Neural cell (in vitro differentiated cells): ENCODE measurements at regions not wholly inside any gene's neighbourhood (a gene's known extent, or its start where the extent isn't known, plus 50 kb on each side); places are given as distances from the start of the nearest gene placed in this dataset.

Experiments used
- H2AFZ ChIP-seq: fragments of 200-600, 300-800 bp; sonication (generic), shearing (Covaris generic); 2 replicates; pipeline ENCODE4 v1.6.0; 2014; ENCODE audit warnings: low read depth, mild to moderate bottlenecking, antibody characterized with exemption, low read length, moderate library complexity
- H3F3A ChIP-seq: fragments of 200-600 bp; shearing (Covaris generic); 2 replicates; pipeline ENCODE4 v1.6.1; 2016; ENCODE audit warnings: mild to moderate bottlenecking, moderate library complexity, mixed read lengths, antibody characterized with exemption, low read length; ENCODE audit not compliant: insufficient read depth, poor library complexity, severe bottlenecking
- H3K27ac ChIP-seq: fragments of 200-600, 300-800 bp; sonication (generic), shearing (Covaris generic); 2 replicates; pipeline ENCODE4 v1.5.1; 2014; ENCODE audit warnings: mild to moderate bottlenecking, low read length, moderate library complexity
- H3K27me3 ChIP-seq: fragments of 300-800, 200-600 bp; sonication (generic), shearing (Covaris generic); 2 replicates; pipeline ENCODE4 v1.6.0; 2014; ENCODE audit warnings: mild to moderate bottlenecking, low read depth, low read length, moderate library complexity; ENCODE audit not compliant: insufficient read depth
- H3K36me3 ChIP-seq: fragments of 300-800, 200-600 bp; sonication (generic), shearing (Covaris generic); 2 replicates; pipeline ENCODE4 v1.5.1; 2014; ENCODE audit warnings: mild to moderate bottlenecking, antibody characterized with exemption, low read length, moderate library complexity; ENCODE audit not compliant: insufficient read depth
- H3K4me2 ChIP-seq: fragments of 300-800, 200-600 bp; sonication (generic), shearing (Covaris generic); 2 replicates; pipeline ENCODE4 v1.6.0; 2014; ENCODE audit warnings: mild to moderate bottlenecking, low read length
- H3K4me3 ChIP-seq: fragments of 300-800, 200-600 bp; sonication (generic), shearing (Covaris generic); 2 replicates; pipeline ENCODE4 v1.5.1; 2014; ENCODE audit warnings: mild to moderate bottlenecking, low read length, moderate library complexity
- H3K79me2 ChIP-seq: fragments of 200-600 bp; shearing (Covaris generic); replicated peaks from 2 replicates; pipeline ENCODE4 v1.6.0; 2014; ENCODE audit warnings: mild to moderate bottlenecking, low read length, moderate library complexity; ENCODE audit not compliant: insufficient read depth
- H3K9ac ChIP-seq: fragments of 300-800, 200-600 bp; sonication (generic), shearing (Covaris generic); 2 replicates; pipeline ENCODE4 v1.6.1; 2016; ENCODE audit warnings: mild to moderate bottlenecking, low read length, mixed read lengths
- H3K9me2 ChIP-seq: fragments of 200-600 bp; shearing (Covaris generic); 2 replicates; pipeline ENCODE4 v1.6.1; 2016; ENCODE audit warnings: mild to moderate bottlenecking, low read length, mixed read lengths; ENCODE audit not compliant: insufficient read depth
- H3K9me3 ChIP-seq: fragments of 200-600, 300-800 bp; sonication (generic), shearing (Covaris generic); 2 replicates; pipeline ENCODE4 v1.6.1; 2016; ENCODE audit warnings: mild to moderate bottlenecking, mixed run types, low read length, moderate library complexity, mixed read lengths
- H4K20me1 ChIP-seq: fragments of 200-600 bp; shearing (Covaris generic); 2 replicates; pipeline ENCODE4 v1.6.1; 2016; ENCODE audit warnings: mild to moderate bottlenecking, mixed run types; ENCODE audit not compliant: insufficient read depth
- EP300 ChIP-seq: fragments of 450-650 bp; conservative IDR thresholded peaks from 2 replicates; pipeline ENCODE4 v1.6.1; 2014; ENCODE audit warnings: antibody characterized with exemption, mild to moderate bottlenecking, moderate library complexity; ENCODE audit not compliant: poor library complexity, severe bottlenecking
- EZH2 ChIP-seq: fragments of 200-600, 300-800 bp; shearing (Covaris generic), sonication (generic); IDR thresholded peaks from 2 replicates; pipeline ENCODE4 v1.6.1; 2014; ENCODE audit warnings: antibody characterized with exemption, low read length, borderline replicate concordance, mild to moderate bottlenecking; ENCODE audit not compliant: insufficient read depth, poor library complexity, severe bottlenecking
- MXI1 ChIP-seq: fragments of 450-650 bp; conservative IDR thresholded peaks from 2 replicates; pipeline ENCODE4 v1.6.1; 2014; ENCODE audit warnings: antibody characterized with exemption, mild to moderate bottlenecking; ENCODE audit not compliant: poor library complexity, severe bottlenecking
- POLR2AphosphoS5 ChIP-seq: IDR thresholded peaks from 2 replicates; pipeline ENCODE4 v1.6.1; 2012
- RAD21 ChIP-seq: fragments of 450-650 bp; conservative IDR thresholded peaks from 2 replicates; pipeline ENCODE4 v1.6.1; 2014; ENCODE audit warnings: antibody characterized with exemption, mild to moderate bottlenecking, moderate library complexity
- SMC3 ChIP-seq: fragments of 450-650 bp; conservative IDR thresholded peaks from 2 replicates; pipeline ENCODE4 v1.6.1; 2014; ENCODE audit warnings: antibody characterized with exemption, mild to moderate bottlenecking, moderate library complexity; ENCODE audit not compliant: poor library complexity
- TAF1 ChIP-seq: IDR thresholded peaks from 2 replicates; pipeline ENCODE4 v1.6.1; 2012; ENCODE audit warnings: low read depth
- TF ChIP-seq, protein P1 (sequence below): fragments of 450-650 bp; IDR thresholded peaks from 2 replicates; pipeline ENCODE4 v1.5.1; 2014; ENCODE audit warnings: antibody characterized with exemption, mild to moderate bottlenecking, moderate library complexity; ENCODE audit not compliant: poor library complexity, severe bottlenecking
- TF ChIP-seq, protein P2 (sequence below): IDR thresholded peaks from 2 replicates; pipeline ENCODE4 v1.6.1; 2012; ENCODE audit warnings: borderline replicate concordance

DNA sequence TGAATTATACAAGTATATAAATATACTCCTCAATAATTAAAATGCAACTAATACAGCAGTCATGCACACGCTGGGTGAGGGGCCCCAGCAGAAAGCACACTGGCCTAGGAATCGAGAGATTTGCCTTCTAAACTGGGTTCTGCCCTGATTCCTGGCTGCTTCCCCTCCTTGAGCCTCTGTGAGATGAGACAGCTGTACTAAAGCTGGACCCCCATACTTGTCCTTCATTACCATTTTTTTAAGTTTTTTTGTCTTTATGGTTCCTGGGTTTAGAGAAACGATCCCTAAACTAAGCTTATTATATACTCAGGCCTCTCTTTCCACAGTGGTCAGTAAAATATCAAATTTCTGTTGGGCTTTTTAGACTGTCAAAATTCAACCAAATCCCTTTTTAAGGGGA, 195.1 kb upstream of the DYNLRB2 start:
- Histone ChIP-seq H3K9me3 (no peaks in the 10 kb centered on the region), H3K79me2 (no peaks in the 10 kb centered on the region), H3K36me3 (no peaks in the 10 kb centered on the region), H2AFZ (no peak overlapping the region), H3K4me3 (no peak overlapping the region), H3K27me3 (no peaks in the 10 kb centered on the region), H3K4me2 (no peak overlapping the region), H3K9me2 (no peaks in the 10 kb centered on the region), H3F3A (no peaks in the 10 kb centered on the region), H3K9ac (no peak overlapping the region), H3K27ac (no peak overlapping the region), H4K20me1 (no peaks in the 10 kb centered on the region)
- no peak for TF ChIP-seq POLR2AphosphoS5
- TF ChIP-seq, protein P1, sequence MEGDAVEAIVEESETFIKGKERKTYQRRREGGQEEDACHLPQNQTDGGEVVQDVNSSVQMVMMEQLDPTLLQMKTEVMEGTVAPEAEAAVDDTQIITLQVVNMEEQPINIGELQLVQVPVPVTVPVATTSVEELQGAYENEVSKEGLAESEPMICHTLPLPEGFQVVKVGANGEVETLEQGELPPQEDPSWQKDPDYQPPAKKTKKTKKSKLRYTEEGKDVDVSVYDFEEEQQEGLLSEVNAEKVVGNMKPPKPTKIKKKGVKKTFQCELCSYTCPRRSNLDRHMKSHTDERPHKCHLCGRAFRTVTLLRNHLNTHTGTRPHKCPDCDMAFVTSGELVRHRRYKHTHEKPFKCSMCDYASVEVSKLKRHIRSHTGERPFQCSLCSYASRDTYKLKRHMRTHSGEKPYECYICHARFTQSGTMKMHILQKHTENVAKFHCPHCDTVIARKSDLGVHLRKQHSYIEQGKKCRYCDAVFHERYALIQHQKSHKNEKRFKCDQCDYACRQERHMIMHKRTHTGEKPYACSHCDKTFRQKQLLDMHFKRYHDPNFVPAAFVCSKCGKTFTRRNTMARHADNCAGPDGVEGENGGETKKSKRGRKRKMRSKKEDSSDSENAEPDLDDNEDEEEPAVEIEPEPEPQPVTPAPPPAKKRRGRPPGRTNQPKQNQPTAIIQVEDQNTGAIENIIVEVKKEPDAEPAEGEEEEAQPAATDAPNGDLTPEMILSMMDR: no peak
- no peak for TF ChIP-seq EZH2
- no peak for TF ChIP-seq TAF1
- TF ChIP-seq MXI1: no peak
- TF ChIP-seq EP300: no peak
- no peak for TF ChIP-seq RAD21
- TF ChIP-seq, protein P2, sequence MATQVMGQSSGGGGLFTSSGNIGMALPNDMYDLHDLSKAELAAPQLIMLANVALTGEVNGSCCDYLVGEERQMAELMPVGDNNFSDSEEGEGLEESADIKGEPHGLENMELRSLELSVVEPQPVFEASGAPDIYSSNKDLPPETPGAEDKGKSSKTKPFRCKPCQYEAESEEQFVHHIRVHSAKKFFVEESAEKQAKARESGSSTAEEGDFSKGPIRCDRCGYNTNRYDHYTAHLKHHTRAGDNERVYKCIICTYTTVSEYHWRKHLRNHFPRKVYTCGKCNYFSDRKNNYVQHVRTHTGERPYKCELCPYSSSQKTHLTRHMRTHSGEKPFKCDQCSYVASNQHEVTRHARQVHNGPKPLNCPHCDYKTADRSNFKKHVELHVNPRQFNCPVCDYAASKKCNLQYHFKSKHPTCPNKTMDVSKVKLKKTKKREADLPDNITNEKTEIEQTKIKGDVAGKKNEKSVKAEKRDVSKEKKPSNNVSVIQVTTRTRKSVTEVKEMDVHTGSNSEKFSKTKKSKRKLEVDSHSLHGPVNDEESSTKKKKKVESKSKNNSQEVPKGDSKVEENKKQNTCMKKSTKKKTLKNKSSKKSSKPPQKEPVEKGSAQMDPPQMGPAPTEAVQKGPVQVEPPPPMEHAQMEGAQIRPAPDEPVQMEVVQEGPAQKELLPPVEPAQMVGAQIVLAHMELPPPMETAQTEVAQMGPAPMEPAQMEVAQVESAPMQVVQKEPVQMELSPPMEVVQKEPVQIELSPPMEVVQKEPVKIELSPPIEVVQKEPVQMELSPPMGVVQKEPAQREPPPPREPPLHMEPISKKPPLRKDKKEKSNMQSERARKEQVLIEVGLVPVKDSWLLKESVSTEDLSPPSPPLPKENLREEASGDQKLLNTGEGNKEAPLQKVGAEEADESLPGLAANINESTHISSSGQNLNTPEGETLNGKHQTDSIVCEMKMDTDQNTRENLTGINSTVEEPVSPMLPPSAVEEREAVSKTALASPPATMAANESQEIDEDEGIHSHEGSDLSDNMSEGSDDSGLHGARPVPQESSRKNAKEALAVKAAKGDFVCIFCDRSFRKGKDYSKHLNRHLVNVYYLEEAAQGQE: no peak
- no peak for TF ChIP-seq SMC3

DNA sequence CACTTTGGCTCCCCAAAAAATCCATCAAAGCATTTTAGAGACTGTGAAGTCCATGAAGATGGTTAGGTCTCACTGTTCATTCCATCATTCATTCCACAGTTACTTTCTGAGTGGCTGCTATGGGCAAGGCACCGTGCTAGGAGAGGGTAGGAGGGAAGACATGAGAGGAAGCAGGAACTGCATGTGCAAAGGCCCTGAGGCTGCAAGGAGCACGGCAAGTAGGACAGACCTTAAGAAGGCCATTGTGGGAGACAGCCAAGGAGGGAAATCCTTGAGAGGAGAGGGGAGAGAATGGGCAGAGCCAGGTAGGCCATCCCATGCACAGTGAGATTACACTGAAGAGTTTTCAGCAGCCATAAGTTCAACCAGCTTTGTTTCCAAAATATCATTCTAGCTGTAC, 196.2 kb upstream of the DYNLRB2 start:
- no peaks in the 10 kb centered on the region for H3F3A ChIP-seq
- H3K27ac ChIP-seq: no peak overlapping the region
- H3K9ac ChIP-seq: no peak overlapping the region
- H3K9me2 ChIP-seq: no peaks in the 10 kb centered on the region
- no peaks in the 10 kb centered on the region for H3K9me3 ChIP-seq
- H3K36me3 ChIP-seq: no peaks in the 10 kb centered on the region
- TF ChIP-seq, protein P2: no peak
- TF ChIP-seq EZH2 (no peak), MXI1 (no peak), EP300 (no peak), POLR2AphosphoS5 (no peak), RAD21 (no peak), SMC3 (no peak), TAF1 (no peak)
- TF ChIP-seq, protein P1: no peak
- no peak overlapping the region for H2AFZ ChIP-seq
- no peak overlapping the region for H3K4me3 ChIP-seq
- no peak overlapping the region for H3K4me2 ChIP-seq
- no peaks in the 10 kb centered on the region for H4K20me1 ChIP-seq
- no peaks in the 10 kb centered on the region for H3K27me3 ChIP-seq
- no peaks in the 10 kb centered on the region for H3K79me2 ChIP-seq
